Right hindlimb (tissue), 1 donor: ENCODE measurements at regions not wholly inside any gene's neighbourhood (a gene's known extent, or its start where the extent isn't known, plus 50 kb on each side); places are given as distances from the start of the nearest gene placed in this dataset.

Experiments
- DNase-seq: peaks from one replicate; pipeline ENCODE4 v3.0.0-alpha.2; 2018

DNA sequence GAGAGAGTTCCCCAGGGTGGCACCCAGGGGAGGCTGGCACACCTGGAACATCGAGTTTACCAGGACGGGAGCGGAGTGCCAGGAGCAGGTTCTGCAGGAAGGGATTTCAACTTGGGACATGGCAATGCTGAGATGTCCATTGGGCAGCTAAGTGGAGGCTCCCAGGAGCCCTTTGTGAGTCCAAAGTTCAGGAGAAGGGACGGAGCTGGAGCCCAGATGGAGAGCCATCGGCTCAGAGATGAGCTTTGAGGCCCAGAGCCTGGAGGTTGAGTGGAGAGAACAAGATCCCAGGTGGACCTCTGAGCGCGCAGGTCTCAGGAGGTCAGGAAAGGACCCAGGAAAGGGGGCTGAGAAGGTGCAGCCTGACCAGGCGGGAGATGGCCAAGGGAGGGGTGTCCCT, 67.5 kb upstream of the AFDN start:
- DNase-seq: no peak

DNA sequence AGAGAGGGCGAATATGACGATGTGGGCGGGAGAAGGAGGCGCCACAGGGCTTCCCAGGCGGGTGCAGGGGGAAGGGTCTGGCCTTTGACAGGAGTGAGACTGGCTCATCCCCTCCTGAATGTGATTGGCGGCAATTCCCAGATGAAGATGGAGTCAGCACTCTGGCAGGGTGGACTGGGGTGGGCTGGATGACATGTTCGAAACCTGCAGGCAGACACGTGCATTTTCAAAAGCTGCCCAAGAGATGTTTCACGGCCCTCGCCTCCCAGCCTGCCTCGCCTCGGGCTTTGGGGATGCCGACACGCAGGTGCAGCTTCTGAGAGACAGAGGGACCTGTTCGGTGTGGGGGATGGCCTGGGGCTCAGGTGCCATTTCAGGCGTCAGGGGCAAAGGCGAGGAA, 66.8 kb upstream of the AFDN start:
- DNase-seq: no peak

DNA sequence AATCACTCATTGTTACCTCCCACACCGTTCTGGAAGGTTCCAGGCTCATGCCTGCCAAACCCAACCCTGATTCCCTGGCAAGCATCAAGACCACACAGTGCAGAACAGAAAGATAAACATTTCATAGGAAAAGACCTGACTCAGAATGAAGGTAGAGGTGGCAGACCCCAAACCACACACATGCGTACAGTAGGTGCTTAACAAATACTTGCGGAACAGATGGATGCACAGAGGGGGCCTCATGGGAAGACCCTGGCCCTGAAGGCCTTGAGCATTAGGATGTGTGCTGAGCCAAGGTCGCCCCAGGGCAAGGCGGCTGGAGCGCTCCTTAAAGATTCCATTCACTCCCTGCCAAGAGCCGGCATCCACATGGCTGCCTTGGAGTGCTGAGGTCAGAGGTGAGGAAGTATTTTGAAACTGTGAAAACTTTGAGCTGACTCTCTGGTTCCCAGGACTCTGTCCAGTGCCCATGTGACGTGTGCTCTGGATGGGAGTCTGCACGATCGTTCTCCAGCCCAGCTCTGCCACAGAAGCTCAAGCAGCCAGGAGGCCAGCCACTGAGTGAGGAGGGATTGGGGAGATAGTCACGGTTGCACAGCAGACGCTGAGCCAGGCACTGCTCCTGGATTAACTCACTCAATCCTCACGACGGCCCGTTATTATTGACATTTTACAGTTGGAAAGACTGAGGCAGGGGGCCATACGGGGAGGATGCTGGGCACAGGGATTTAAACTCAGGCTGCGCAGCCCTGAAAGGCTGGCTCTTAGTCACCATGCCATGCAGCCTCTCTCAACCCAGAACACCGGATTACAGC, 65.5 kb upstream of the AFDN start:
- peak; percentile 64 for DNase-seq

DNA sequence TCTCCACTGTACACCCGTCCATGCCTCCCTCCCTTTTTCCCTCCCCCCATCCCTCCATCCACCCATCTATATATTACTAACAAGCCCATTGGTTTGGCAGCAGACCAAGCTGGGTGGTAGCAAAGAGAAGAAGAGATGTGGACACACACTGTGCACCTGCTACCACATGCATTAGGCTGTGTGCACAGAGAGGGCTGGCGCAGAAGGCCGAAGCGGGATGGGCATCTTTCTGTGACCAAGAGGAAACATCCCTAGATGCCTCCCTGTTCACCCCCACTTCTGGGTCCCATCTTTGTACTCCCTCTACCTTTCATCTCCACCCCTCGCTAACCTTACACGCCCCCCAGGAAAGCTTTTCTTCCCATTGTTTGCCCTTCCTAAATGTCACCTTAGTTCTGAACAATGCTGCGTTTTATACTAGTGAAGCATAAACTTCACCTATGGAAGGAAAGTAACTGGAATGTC, 64.9 kb upstream of the AFDN start:
- DNase-seq: no peak

DNA sequence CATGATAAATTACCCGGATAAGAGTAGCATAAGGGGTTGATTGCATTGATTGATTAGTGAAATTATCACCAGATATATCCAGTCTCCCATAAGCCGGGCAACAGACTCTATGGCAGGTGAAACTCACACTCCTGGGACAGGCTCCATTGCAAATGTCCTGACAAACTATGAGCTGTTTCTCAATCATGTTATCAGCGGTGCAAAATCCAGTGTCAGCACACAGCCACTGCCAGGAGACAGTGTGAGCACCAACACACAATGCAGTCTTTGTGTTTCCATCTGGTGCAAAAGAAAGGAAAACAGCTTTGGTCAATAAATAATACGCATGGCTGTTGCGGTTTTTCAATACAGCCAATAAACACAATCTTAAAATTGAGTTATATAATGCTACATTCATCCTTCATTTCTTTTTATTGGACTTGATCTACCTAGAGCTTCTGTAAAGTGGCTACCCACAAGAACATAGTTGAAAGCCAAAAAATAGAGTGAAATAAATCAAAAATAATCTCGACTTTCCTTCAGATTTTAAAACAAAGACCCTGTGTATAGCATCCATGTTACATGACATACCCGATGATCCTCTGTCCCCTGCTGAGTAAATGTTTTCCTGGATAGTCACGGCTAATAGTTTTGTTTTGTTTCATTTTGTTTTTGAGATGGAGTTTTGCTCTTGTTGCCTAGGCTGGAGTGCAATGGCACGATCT, 64.3 kb upstream of the AFDN start:
- no peak for DNase-seq

DNA sequence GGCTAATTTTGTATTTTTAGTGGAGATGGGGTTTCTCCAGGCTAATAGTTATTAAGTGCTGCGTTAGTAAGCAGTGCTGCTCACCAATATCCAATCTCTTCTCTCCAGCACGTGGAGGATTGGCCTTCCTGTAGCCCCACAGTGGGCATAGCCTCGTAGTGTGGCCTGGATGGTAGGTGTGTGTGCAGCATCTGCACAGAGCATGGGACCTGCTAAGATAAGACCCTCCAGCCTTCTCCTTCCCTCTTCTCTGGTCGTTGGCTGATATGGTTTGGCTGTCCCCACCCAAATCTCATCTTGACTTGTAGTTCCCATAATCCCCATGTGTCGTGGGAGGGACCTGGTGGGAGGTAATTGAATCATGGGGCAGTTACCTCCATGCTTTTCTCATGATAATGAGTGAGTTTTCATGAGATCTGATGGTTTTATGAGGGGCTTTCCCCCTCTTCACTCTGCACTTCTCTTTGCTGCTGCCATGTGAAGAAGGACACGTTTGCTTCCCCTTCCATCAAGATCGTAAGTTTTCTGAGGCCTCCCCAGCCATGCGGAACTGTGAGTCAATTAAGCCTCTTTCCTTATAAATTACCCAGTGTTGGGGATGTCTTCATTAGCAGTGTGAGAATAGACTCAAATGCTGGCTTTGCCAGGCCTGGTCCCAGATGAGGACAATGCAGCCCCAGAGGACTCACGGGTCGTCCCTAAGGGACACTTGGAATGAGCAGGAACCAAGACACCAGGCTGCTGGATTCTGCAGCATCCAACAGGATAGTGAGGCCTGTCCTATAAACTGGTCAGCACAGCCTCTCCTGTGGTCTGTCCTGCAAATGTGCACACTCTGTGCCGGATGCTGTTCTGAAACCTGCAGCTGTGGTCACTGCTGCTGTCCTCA, 63.4 kb upstream of the AFDN start:
- no peak for DNase-seq

DNA sequence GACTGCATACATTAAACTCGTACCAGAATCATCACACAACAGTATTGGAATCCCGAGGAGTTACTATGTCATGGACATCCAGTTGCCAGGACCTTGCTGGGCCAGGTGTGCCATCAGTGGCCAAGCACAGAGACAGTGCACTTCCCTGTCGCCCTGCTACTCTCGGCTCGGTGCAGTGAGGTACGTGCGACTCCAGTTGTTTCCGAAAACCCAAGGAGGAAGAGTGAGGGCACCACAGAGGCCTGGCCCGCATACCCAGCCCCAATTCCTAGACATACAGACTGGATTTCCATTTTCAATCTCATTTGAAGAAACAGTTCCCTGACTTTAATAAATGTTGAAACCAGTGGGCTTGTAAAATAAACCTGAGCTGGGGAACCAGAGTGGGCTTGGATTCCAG, 62.5 kb upstream of the AFDN start:
- DNase-seq: no peak

DNA sequence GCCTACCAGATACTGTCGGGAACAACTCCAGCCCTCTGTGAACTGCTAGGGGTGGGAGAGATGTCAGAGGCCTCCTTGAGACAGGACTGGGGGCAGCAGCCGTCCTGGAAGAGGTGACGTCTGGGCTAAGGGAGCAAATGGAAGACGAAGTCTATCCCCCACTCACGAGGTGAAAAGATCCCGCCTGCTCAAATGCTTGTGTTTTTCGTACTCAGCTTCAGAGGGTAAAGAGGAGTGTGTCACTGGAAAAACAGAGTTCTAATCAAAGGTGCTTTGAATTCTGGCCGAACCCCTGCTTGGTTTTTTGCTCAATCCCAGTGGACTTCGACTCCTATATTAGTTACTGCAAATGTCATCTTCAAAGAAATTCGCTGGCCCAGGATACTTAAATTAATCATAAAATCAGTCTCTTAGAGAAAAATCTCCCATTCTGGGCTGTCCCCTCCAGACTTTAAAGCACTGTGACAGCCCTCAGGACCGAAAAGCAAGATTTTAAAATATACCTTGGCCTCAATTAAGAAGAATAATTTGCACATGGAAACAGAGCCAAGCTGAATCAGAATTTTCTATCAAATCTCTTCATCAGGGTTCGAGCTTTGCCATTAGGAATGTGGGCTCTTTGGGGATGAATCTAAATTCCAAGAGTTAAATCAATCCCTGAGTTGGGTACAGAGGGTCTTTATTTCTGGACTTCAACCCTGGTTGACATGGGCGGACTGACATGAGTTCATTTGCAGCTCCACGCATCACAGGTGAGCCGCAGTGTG, 61.8 kb upstream of the AFDN start:
- DNase-seq: no peak

DNA sequence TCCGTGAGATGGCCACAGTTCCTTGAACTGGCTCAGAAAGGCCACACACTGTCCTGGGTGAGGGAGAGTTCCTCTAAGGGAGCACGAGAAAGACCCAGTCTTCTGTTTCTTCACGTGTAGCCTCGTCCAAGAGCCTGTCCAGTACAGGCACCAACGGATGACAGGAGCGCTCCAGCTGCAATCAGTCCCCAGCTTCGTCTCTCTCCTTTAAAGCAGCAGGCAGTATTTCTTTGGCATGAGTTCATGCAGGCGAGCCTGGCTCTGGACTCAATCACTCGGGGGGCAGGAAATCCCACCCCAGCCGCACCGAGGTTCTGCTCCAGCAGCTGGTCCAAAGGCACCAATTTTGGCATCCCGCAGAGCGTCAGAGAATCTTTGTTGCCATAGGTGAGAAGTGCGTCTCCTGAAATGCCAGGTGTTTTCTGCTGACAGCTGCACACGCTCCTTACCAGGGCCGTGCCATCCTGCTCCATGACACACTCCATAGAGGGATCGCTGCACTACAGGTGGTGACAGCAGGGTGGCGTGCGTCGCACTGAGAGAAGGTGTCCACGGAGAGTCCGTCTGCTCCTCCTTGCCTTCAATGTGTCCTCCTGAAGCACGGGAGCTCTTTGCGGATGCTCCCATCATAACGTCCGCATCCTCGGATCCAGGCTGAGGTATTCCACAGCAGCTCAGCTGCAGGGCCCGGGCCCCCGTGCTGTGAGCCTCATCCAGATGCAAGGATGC, 59.6 kb upstream of the AFDN start:
- no peak for DNase-seq

DNA sequence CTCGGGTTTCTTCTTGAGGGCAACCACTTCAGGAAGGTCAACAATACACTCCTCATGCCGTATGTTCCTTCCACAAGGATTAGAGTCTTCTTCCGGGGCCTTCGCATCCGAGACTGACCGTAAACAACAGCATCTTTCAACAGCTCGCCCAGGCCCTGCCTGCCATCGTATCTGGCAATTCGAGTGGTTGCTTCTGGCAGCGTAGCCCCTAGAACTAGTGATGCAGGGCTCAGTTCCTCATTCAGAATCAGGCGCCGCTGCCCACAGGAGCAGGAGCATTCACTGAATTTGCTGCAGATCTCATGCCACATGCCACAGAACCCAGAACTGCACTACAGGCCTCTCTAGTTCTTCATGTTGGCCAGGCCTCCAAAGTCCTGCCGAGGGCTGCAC, 59.0 kb upstream of the AFDN start:
- DNase-seq: no peak

DNA sequence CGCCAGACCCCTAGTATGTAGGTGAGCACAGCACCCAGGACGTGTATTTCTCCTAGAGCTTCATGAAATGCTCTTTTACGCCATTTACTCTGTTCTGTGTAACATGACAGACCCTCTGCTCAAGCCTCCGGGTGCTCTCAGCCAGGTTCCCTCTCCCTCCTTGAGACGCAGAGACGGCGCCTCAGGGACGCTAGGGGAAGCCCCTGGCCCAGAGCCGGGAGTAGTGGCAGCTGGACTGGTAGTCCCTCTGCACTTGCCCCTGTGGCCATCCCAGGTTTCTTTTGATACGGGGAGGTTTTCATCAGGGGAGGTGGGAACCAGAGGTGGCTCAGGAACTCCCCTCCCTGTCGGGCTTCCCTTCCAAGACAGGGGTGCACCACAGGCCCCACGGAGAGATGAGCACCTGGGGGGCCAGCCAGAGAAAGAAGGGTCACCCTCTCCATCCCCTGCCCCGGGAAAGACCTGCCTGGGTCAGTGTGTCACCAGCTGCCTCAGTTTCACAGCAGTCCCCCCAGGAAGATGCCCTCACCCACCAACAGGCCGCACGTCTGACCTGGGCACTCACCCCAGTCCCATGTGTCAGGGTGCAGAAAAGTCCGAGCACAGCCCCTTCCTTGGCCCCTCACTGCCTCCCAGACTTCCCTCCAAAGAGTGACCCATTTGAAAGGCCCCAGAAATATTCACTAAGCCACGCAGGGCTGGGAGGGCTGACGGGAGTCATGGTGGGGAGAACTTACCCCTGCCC, 58.1 kb upstream of the AFDN start:
- DNase-seq: no peak

DNA sequence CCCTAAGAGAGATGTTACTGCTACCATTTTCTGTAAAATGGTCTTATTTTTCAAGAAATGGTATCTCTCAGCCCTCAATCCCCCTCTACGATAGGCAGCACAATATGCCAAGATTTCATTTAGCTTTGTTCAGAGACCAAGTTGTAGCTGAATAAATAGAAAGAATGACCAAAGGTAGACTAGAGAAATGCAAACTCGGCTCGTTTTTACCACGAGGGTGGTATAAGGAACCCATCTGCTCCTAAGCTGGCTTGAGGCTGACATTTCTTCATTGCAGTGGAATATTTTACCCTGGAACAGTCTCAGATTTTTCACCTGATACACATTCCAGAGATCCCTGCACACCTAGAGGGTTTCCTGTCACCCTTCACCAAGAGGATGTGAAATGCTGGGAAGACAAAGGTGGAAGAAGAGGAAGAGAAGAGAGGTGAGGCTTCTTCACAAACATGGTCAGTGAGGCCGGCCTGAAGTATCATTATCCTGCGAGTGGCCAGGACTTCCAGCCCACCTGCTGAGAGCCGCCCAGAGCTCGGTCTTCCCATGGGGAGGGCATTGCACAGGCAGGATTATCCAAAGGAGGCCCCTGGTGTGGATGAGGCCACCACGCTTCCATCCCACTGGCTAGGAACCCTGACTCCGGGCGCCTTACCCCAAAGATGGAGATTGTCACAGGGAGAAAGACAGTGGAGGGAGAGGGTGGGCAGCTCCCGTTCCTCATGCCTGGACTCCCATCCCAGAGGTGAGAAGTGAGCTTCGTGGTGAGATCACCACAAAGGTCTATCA, 57.1 kb upstream of the AFDN start:
- no peak for DNase-seq

DNA sequence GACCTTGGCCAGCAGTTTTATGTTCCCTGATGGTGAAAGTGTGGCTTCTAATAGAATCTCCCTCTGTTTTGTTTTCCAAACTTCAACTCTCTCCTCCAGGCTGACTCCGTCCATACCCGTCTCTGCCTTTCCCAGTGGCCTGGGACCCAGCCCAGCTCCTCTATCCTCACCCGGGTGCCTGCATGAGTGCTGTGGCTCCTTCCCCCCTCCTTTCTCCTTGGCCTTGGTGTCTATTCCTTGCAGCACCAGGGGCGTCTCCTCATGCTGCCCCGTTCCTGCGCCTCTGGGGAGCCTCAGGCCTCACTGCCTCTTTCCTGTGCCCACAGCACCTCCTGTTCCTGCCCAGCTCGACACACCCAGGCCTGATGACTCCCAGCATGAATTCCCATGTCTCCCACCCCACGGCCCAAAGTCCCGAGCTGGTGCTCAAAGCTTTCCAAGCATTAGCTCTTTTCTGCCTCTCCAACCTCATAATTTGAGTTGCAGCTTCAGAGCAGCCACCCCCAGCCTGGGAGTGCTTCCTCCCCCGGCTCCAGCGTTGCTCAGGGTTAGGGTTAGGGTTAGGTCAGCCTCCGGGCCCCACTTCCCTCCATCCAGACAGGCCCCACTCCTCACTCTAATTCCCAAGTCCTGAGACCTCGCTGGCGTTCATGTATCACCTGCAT, 56.3 kb upstream of the AFDN start:
- DNase-seq: no peak

DNA sequence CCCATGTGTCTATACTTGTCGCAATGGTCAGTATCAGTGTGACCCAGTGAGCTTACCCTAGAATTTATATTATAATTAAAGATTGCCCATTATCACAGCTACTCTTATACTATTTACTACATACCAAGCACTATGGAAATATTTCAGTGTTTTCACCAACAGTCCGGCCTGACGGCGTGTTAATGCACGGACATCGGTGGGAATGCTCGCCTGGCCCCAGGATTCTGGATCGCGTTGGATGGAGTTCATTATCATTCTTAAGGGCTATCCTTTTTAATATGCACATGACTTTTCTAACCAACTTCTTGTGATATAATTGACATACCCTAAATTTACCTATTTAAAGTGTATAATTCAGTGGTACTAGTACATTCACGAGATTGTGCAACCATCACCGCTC, 51.8 kb upstream of the AFDN start:
- no peak for DNase-seq

DNA sequence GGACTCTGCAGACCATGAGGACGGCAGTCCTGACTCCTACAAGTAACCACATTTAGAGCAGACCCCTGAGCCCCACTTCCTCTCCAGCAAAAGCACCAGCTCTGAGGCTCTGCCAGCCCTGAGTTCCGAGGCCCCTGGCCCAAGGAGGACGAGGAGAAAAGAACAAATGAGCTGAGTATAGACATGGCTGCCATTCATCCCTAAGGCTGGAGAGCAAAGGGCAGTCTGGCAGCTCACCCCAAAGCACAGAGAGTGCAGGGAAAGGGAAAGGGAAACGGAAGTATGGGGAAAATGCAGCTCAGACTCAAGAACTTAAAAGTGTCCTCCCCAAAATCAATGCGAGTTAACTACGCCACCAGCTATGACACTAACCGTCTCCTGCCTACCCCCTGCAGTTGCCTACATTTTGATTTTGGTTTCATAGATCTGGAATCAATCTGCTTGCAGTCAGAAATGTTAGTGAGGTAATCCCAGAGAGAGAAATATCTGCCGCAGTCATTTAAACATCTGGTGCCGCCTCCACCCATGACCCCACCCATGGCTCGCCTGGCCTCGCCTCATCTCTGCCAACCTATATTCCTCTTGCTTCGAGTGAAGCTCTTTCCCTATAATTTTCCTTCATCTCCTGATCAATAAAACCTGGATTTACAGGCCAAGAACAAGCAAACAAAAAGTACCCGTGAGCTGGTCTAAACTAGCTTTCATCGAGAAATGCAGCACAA, 49.6 kb upstream of the AFDN start:
- no peak for DNase-seq
